ENCODE measurements at regions not wholly inside any gene's neighbourhood (a gene's known extent, or its start where the extent isn't known, plus 50 kb on each side); places are given as distances from the start of the nearest gene placed in this dataset.

- no peaks in the 10 kb centered on the region for H3K27me3 ChIP-seq
- intact Hi-C loops (cut with DNase I) = no loop called here
- no peak overlapping the region for H3K27ac ChIP-seq
- no peaks in the 10 kb centered on the region for H3K36me3 ChIP-seq
- no peak overlapping the region for H3K4me3 ChIP-seq
- 69 to 85% methylated on average over 1 to 2 of the region's 2 CpGs for WGBS, 2 donors
- DNase-seq = no peak
- H3K4me1 ChIP-seq = peaks cover 0 to 30% (median 17%) of the 10 kb centered on the region in 3 donors
- H3K9me3 ChIP-seq = no peaks in the 10 kb centered on the region
- TF ChIP-seq CTCF (IDR thresholded peaks at IDR 0.05) (no peak), POLR2A (IDR thresholded peaks at IDR 0.05) (no peak)
Measured at GRCh38 chr2:173834141-173834540, 131.0 kb downstream of the SP3 start.

DNA sequence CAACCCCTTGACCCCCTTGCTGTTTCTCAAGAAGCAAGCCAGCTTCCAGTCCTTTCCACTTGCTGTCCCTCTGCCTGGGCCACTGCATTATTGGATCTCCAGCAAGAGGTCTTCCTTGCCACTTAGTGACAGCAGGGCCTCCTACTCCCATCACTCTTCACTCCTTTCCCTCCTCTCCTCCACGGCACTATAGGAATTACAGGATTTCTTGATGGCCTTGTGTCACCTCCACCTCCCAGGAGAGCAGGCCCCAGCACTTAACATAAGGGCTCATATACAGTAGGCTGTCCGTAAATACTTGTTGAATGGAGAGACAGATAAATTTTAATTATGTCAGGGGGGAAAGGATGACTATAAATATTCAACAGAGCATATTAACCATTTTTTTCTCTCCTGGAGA, 129.4 kb downstream of the SP3 start:
- intact Hi-C loops (cut with DNase I) = no loop called here

GRCh38 chr2:173841110-173841509, 124.1 kb downstream of the SP3 start:
- H3K27ac ChIP-seq = no peak overlapping the region
- no peak for DNase-seq
- no peaks in the 10 kb centered on the region for H3K36me3 ChIP-seq
- H3K9me3 ChIP-seq = no peaks in the 10 kb centered on the region
- TF ChIP-seq POLR2A (IDR thresholded peaks at IDR 0.05) (no peak), CTCF (IDR thresholded peaks at IDR 0.05) (no peak)
- peaks cover 0 to 15% (median 5%) of the 10 kb centered on the region in 3 donors for H3K4me1 ChIP-seq
- intact Hi-C loops (cut with DNase I) = no loop called here
- no peaks in the 10 kb centered on the region for H3K27me3 ChIP-seq
- H3K4me3 ChIP-seq = no peak overlapping the region

More for the DNA sequence above, 129.4 kb downstream of the SP3 start:
- Histone ChIP-seq H3K9me3 (no peaks in the 10 kb centered on the region), H3K36me3 (no peaks in the 10 kb centered on the region), H3K27me3 (no peaks in the 10 kb centered on the region), H3K4me1 (peaks cover 0 to 26% (median 8%) of the 10 kb centered on the region in 3 donors), H3K4me3 (no peak overlapping the region), H3K27ac (no peak overlapping the region)
- TF ChIP-seq POLR2A (IDR thresholded peaks at IDR 0.05) (no peak), CTCF (IDR thresholded peaks at IDR 0.05) (no peak)
- WGBS, 2 donors = 88 to 94% methylated on average over 2 of the region's 2 CpGs
- no peak for DNase-seq

DNA sequence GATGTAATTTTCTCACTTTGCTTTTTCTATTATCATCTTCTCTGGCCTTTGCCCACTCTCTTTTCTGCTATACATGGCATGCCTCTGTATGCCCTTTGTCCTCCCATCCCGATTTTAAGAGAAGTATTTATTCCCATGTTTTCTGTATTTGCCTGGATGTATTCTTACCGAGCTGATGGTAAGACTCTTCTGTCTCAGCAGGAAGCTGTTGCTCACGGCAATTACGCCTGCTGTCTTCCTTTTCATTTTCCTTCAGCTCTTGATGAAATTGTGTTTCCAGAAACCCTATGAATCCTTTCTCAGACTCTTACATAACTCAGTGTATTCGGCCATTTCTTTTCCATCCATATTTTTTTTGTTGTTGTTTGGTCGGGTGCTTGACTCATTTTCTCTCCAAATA, 121.6 kb downstream of the SP3 start:
- H3K9me3 ChIP-seq = no peaks in the 10 kb centered on the region
- H3K36me3 ChIP-seq = no peaks in the 10 kb centered on the region
- H3K27ac ChIP-seq = no peak overlapping the region
- peaks cover 0 to 27% (median 5%) of the 10 kb centered on the region in 3 donors for H3K4me1 ChIP-seq
- intact Hi-C loops (cut with DNase I) = no loop called here
- WGBS, 2 donors = 55 to 85% methylated on average over 6 of the region's 6 CpGs
- TF ChIP-seq CTCF (IDR thresholded peaks at IDR 0.05) = no peak
- no peak for DNase-seq
- no peak overlapping the region for H3K4me3 ChIP-seq
- no peaks in the 10 kb centered on the region for H3K27me3 ChIP-seq

GRCh38 chr2:173851141-173851641, 114.0 kb downstream of the SP3 start:
- no peak for TF ChIP-seq POLR2A (IDR thresholded peaks at IDR 0.05)
- no peak for TF ChIP-seq CTCF (IDR thresholded peaks at IDR 0.05)
- Histone ChIP-seq H3K36me3 (no peaks in the 10 kb centered on the region), H3K4me3 (no peak overlapping the region), H3K27me3 (no peaks in the 10 kb centered on the region), H3K9me3 (no peaks in the 10 kb centered on the region), H3K4me1 (peaks cover 0 to 30% (median 0%) of the 10 kb centered on the region in 3 donors), H3K27ac (no peak overlapping the region)
- DNase-seq = no peak
- intact Hi-C loops (cut with DNase I) = no loop called here
- WGBS, 2 donors = 43 to 58% methylated on average over 9 of the region's 9 CpGs
